ENCODE measurements at regions not wholly inside any gene's neighbourhood (a gene's known extent, or its start where the extent isn't known, plus 50 kb on each side); places are given as distances from the start of the nearest gene placed in this dataset.

DNA sequence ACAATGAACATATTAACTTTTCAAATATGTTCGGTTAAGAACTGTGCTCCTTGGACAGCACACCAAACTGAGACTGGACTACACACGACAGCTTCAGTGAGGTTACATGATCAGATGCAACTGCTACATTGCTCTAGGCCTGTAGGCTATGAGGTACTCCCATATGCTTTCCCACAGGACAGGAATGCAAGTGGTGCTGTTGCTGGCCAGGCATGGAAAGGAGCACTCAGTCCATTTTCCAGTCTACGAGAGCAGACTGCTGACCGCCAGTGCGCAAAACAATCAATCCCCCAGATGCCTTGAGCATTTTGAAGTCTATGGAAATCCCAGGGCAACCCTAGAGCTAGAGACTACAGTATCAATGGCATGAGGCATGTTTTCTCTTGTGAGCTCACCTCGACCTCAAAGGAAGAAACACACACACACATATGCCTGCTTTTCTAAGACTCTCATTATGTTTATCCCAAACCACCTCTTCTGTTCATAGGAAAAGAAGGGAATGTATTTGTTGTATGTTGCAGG is 70.8 kb upstream of the SPP1 start:
- no peak overlapping the region for H3K9ac ChIP-seq (ENCODE audit: low read depth, low read length)
- H3K9me3 ChIP-seq (ENCODE audit: control insufficient read depth, insufficient read depth, low read length), result no peaks in the 10 kb centered on the region
- H2BK20ac ChIP-seq (ENCODE audit: low read depth, low read length), result no peak overlapping the region
- H3K18ac ChIP-seq (ENCODE audit: low read depth, low read length), result no peak overlapping the region
- peaks cover 5% of the 10 kb centered on the region; the same call in 1 of the 2 replicates for H3K27me3 ChIP-seq (ENCODE audit: control insufficient read depth, insufficient read depth, low read length)
- no peak overlapping the region for H2AK9ac ChIP-seq (replicated peaks; ENCODE audit: low read depth, low read length, poor library complexity)
- in situ Hi-C loops (cut with MboI; ENCODE audit: low sequenced_read_pairs), result no loop called here
- CTCF ChIA-PET, result no interaction called here
- H3K79me1 ChIP-seq (ENCODE audit: low read depth in 1 of 2, low read length in 2 of 2), result no peaks in the 10 kb centered on the region
- no peak overlapping the region for H4K5ac ChIP-seq (ENCODE audit: low read depth, low read length)
- H3K4me3 ChIP-seq (ENCODE audit: insufficient read depth, low read depth, low read length), result no peak overlapping the region
- no peak overlapping the region for H4K91ac ChIP-seq (ENCODE audit: insufficient read depth, low read depth, low read length)
- WGBS, 2 experiments (ENCODE audit: extremely low coverage in 2 of 2, insufficient read length in 1 of 2), result 80% methylated on average over 1 of the region's 6 CpGs; no CpG with 5 or more reads in 1 of the 2 experiments
- H3K27ac ChIP-seq (ENCODE audit: insufficient read depth, low read length), result no peak overlapping the region
- H3K4me1 ChIP-seq (ENCODE audit: control insufficient read depth, insufficient read depth, low read length), result no peaks in the 10 kb centered on the region
- H4K20me1 ChIP-seq (ENCODE audit: insufficient read depth, low read length), result no peaks in the 10 kb centered on the region
- intact Hi-C loops (cut with micrococcal nuclease), result no loop called here
- POLR2A ChIA-PET (ENCODE audit: unreplicated experiment), result no interaction called here
- H3K9me1 ChIP-seq (ENCODE audit: insufficient read depth, low read length), result no peaks in the 10 kb centered on the region; the same call in 1 of the 2 replicates
- H3K36me3 ChIP-seq (ENCODE audit: control insufficient read depth, insufficient read depth, low read length), result no peaks in the 10 kb centered on the region
- no peak overlapping the region for H3K56ac ChIP-seq (ENCODE audit: extremely low read depth, insufficient read depth, low read length)
- H3K4ac ChIP-seq (ENCODE audit: low read depth, low read length), result no peak overlapping the region
- H3K23ac ChIP-seq (ENCODE audit: low read depth, low read length), result no peak overlapping the region
- H2BK15ac ChIP-seq (ENCODE audit: low read depth, low read length), result no peak overlapping the region
- no peak overlapping the region for H2AK5ac ChIP-seq (ENCODE audit: low read depth, low read length)
- dilution Hi-C loops (cut with HindIII; ENCODE audit: low sequenced_read_pairs, unreplicated experiment), result no loop called here
- H2AFZ ChIP-seq (replicated peaks; ENCODE audit: low read length, poor library complexity), result no peak overlapping the region
- H2BK5ac ChIP-seq (ENCODE audit: low read depth, low read length, poor library complexity, severe bottlenecking), result no peak overlapping the region
- H3K4me2 ChIP-seq (ENCODE audit: low read depth, low read length), result no peak overlapping the region
- BruUV-seq (replicated peaks), result no TSS peak
- no peak for TF ChIP-seq MAFK (IDR thresholded peaks at IDR 0.05; ENCODE audit: low read depth, low read length)
- H2BK120ac ChIP-seq (ENCODE audit: low read depth, low read length), result no peak overlapping the region
- DNase-seq (no peak), ATAC-seq (ENCODE audit: low read depth) (no peak)
- no peak overlapping the region for H4K8ac ChIP-seq (ENCODE audit: low read depth in 2 of 2, low read length in 2 of 2)
- H3K14ac ChIP-seq (replicated peaks; ENCODE audit: low read depth, low read length), result no peak overlapping the region

Measured in IMR-90 (cell line).